Stimulated activated CD8-positive, alpha-beta memory T cell treated with anti-CD3 and anti-CD28 coated beads, Interleukin-12 subunit alpha, Interleukin-12 subunit beta, amount 100 ng/mL, for 4 hours (primary cell): ENCODE measurements at regions not wholly inside any gene's neighbourhood (a gene's known extent, or its start where the extent isn't known, plus 50 kb on each side); places are given as distances from the start of the nearest gene placed in this dataset.
A peak's percentile ranks its signal among the peaks of the same experiment; 100 is the strongest.

ENCODE experiments used
- DNase-seq: peaks from one replicate; pipeline ENCODE4 v3.0.0-alpha.2; 2020; ENCODE audit warnings: low read depth

DNA sequence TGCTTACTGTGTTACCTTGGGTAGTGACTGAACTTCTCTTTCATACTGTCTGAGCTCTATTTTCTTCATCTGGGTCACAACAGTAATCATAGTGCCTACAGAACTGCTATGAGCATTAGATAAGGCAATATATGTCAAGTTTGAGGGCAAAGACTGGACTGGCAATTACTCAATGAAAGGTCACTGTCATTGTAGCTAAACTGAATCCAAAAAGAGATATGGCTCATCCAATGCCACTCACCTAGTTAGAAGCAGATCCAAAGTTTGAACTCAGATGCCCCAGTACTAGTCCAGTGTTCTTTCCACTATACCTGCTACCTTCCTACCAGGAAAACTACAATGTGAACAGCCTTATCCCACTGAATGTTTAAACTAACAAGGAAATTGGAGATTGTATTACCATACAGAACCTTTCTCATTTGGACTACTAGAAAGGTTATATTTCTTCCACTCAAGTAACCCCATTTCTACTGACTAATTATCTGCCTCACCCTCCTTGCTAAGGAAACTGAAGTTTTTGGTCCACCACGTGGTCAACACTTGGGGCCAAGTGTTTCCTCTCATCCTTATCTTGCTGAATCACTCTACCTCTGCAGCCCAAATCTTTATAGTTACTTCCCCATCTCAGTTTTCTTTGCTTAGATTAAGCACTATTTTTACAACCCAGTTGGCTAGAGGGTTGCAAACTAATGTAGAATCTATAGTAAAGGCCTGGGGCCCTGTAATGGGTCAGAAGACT lies 202.3 kb upstream of the LPP start:
- DNase-seq = no peak

DNA sequence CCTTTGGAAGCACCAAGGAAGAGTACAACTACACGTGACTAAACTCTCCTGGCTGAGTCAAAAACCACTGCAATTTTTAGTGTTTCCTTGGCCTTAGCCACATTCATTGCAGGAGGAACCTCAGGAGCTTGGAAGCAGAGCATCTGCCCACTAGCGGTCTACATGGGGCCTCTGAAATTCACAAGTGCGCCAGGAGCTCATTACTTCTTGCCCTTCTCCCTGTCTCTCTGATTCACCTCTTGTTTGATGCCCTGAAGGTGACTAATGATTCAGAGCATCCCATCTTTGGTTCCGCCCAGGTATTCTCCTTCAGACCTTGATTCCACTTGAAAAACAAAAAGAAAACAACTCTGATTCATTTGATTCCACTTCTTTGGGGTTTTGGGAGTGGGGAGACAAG lies 201.1 kb upstream of the LPP start:
- DNase-seq = no peak

GRCh38 chr3:187954516-187954872 lies 199.5 kb upstream of the LPP start:
- no peak for DNase-seq

DNA sequence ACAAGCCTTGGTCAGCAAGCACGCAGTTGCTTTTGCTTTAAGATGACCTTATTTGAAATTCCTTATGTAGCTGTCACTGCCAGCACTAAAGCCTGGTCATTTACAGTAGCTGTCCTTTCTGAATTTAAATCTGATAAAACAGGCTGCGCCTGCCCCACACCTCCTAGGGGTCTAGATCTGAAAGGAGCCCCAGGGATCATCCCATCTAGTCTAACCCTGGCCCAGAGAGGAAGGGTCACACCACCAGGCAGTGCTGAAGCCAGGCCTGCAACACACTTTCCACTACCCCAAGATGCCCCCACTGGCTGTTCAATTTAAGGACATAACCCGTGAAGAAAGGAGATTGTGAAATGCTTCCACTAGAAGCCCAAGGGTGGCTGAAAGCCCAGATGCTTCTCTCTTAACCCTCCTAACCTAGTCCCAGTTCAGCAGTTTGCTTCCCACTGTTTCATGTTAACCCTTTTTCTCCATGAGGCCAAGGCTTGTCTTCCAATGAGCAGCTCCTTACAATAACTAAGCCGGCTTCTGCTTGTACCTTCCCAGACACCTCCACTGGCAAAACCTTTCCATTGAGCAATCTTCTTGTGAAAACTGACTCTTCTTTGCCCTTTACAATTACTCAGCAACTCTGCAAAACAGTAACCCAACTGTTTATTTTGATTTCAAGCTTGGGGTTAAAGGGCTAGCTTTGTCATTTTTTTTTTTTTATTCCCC lies 198.9 kb upstream of the LPP start:
- DNase-seq = no peak

GRCh38 chr3:187955587-187955952 lies 198.4 kb upstream of the LPP start:
- DNase-seq = no peak

DNA sequence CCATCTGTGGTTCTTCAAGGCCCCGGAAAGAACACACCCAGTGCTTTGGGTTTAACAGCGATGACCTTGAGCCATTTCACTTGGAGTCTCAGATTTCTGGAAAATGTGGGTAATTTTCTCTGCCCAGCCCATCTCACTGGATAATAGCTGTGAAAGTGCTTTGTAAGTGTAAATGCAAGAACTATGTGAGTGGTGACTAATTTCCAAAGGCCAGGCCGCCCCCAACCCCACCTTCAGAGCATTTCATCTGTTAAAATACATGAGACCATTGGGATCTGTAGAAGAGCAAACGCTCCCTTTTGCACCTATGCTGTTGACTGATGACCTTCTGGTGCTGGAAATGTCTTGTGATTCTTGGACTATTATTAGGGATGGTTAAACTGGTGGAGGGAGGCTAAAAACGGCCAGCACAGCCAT lies 196.8 kb upstream of the LPP start:
- DNase-seq = no peak

- no peak for DNase-seq
Measured at GRCh38 chr3:187957582-187957981, 196.4 kb upstream of the LPP start.

- DNase-seq = peak; percentile 30
Measured at GRCh38 chr3:187958432-187959003, 195.4 kb upstream of the LPP start.

GRCh38 chr3:187960820-187961219 lies 193.1 kb upstream of the LPP start:
- no peak for DNase-seq

- DNase-seq = no peak
Measured at GRCh38 chr3:187961366-187961765, 192.6 kb upstream of the LPP start.

DNA sequence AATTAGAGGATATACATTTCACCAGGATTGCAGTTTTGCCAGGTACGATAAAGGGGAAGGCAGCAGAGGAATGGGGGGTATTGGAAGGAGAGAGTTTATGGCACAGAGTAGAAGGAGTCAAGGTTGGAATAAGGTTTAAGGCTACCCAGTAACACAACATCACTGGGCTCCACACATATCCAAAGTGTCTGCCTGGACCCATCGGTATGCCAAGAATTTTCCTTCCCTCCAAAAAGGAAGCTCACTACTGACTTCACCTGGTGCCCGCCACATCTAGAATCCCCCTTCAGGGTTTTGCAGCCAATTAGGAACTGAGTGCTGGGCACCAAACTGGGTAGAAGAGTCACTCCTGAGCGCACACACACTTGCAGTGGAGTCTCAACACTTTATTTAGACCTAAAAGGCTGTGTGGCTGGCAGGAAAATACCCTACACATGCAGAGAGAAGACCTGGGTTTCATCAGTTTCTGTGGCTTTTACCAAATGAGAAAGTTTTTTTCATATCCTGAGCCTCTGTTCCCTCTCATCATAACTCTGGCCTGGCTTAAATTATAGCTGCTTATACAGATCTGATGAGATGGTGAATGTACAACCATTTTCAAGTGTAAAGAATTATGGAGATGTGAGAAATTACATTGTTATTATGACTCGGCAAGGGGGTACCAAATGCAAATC lies 190.8 kb upstream of the LPP start:
- DNase-seq = no peak

- DNase-seq = no peak
Measured at GRCh38 chr3:187963677-187964385, 190.1 kb upstream of the LPP start.

DNA sequence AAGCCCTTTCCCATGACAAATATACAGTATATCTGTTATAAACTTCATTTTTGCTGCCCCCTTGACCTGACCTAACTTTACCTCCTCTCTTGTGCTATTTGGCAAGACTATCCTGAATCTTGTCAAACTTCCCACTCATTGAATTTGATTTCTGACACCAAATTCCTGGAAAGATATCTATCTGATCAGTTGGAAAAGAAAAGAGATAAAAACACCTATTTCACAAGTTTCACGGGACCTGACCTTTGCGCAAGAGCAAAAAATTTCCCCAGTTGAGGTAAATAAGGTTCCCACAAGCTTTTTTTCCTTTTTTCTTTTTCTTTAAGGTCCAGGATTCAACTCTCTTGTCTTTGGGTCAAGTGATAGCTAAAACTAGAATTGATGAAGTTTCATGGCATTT lies 189.2 kb upstream of the LPP start:
- DNase-seq = no peak

GRCh38 chr3:187966096-187966495 lies 187.9 kb upstream of the LPP start:
- no peak for DNase-seq

DNA sequence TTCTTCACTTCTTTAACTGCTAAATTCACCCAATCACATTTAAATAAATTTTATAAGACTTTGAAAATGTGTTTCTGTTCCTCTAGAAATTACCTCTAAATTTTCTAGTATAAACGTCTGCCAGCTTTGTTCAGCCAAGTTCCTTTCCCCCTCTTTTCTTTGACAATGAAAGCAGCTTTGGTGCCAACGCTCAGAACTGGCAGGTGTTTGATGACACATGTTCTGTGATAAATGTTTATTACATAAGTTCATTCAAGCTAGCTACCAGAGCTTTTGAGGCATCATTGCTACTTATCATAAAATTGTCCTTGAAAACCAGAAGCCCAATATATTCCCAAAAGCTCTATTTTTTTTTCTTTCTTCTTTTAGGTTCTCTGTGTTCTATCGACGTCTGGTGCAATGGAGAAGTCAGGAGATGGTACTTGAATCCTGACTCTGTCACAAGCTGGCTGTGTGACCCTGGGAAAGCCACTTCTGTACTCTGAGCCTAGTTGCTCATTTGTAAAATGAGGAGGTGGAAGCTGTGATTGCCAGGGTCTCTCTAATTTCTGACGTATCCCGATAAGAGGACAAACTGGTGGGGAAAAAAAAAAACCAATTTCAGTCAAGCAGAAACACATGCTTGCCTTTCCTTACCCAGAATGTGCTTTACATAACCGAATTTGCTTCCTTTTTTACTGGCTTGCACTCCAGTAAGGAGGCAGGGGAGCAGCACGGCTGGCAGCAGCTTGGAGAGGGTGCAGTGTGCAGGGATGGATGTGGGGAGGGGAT lies 187.1 kb upstream of the LPP start:
- DNase-seq = no peak

DNA sequence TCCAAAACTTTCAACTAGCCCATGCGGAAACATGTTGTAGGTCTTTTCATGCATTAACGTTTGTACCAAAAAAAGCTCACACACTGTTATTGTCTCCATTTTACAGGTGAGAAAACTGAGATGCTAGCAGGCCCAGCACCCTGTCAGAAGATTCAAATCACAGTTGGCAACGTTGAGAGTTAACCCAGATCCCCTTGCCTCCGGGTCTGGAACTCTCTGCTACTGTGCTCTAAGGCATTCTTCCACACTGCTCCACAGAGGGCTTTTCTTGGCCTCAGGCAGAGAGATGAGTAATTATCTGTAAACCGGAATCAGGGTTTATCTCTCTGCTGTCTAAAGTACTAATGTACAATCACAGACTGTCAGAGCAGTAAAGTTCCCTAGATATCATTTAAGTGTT lies 186.0 kb upstream of the LPP start:
- DNase-seq = no peak

- no peak for DNase-seq
Measured at GRCh38 chr3:187968883-187969580, 184.9 kb upstream of the LPP start.

DNA sequence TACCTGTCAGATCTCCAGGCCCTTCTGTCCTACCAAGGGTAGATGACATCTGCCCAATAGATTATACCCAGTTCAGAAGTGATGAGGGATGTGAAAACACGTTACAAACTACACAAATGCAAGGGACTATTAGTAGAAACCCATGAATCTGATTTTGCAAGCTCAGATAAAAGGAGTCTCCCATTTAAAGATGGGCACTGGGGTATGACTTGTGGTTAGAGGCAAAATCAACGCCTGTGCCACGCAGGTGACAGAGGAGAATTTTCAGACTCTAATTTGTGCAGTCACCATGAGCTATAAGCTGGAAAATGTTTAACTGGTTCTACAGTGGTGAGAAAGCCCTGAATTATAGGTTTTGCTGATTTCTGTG lies 184.4 kb upstream of the LPP start:
- no peak for DNase-seq

DNA sequence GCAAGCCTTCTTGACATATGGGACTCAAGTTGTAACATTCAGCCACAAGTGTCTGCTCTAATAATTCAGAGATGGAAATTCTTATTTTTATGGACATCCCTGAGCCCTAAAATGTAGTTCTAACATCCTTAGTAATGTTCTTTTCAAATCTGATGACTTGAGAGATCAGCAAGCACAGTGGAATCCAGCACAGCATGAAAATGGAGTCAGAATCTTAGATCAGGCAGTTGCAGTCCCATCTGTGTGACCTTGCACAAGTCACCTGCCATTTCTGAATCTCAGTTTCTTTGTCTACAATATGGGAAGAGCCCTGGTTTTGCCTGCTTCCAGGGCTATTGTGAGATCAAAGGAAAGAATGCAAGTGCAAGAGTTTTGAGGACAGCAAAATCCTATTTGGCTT lies 183.9 kb upstream of the LPP start:
- DNase-seq = no peak

DNA sequence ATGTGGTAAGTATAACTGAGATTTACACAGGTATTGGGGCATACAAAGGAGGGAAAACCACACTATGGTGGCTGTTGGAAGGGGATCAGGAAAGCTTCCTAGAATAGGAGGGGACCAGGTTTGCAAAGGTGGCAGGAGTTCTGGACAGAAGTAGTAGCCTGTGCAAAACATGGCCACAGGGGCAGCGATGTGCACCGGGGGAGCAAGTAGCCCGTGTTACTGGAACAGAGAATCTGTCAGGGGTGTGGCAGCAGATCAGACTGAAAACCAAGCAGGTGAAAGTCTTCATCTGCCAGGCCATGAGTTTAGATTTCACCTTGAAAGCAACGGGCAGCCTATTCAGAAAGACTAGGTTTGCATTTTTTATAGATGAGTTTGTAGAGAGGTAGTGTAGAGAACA lies 182.3 kb upstream of the LPP start:
- no peak for DNase-seq

DNA sequence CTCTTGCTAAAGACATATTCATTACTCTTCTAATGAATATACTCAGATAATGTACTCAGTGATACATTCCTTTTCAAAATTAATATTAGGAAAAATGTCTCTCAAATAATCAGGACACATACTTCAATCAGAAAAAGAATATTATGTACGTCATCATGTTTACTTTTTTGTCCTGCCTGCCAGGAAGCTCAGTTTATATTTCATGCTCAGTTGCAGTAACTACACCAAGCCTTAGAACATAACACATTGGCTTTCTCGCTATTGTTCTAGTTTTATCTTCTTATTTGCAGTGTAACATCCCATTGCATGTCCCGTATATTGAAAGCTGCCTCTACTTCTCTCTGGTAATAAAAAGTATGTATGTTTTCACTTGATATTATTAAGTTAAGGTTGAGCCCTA lies 181.5 kb upstream of the LPP start:
- no peak for DNase-seq
